ENCODE measurements at regions not wholly inside any gene's neighbourhood (a gene's known extent, or its start where the extent isn't known, plus 50 kb on each side); places are given as distances from the start of the nearest gene placed in this dataset.

DNA sequence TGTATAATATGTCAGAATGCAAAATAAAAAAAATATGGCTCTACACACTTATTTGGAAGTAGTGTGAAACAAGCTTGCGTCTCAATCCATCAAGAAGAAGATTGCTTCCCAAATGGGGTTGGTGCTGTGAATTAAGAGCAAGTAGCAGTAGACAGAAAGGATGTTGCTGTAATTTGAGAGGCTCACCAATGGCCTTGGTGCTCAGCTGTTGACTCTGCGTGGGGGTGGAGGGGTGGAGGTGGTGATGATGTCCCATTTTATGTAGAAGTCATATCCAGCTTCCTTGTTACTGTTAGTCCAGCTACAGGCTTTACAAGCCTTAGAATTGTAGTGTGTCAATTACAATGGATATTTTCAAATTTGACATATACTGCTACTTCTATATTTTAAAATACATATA, 223.4 kb upstream of the RND3 start:
- Mint-ChIP-seq H3K27me3 (no peaks in the 10 kb centered on the region), H3K9me3 (peaks cover 0 to 5% of the 10 kb centered on the region in 2 donors)
- ATAC-seq (replicated peaks): no peak

DNA sequence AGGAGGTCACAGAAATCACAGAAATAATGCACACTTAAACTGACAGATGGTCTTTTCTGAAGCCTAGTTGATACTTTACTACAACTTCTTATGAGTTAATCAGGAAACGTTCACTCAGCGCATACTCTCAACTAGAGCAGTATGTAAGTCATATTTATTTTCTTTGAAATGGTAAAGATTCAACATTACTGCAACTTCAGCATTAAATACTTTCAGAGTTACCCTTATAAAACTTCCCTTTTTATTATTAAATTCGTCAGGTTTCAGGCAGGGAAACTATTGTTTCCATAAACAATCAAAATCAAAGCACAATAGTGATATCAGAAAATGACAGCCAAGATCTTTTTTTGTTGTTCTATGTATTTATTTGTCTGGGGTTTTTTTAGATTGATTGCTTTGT, 222.6 kb upstream of the RND3 start:
- Mint-ChIP-seq H3K27me3 (no peaks in the 10 kb centered on the region), H3K27ac (no peak overlapping the region), H3K4me3 (no peak overlapping the region), H3K36me3 (no peaks in the 10 kb centered on the region), H3K4me1 (no peaks in the 10 kb centered on the region), H3K9me3 (peaks cover 0 to 5% of the 10 kb centered on the region in 2 donors)
- DNase-seq: no peak
- ATAC-seq (replicated peaks): no peak

More for the DNA sequence above, 223.4 kb upstream of the RND3 start:
- H3K4me3 Mint-ChIP-seq: no peak overlapping the region
- no peak for DNase-seq
- no peak overlapping the region for H3K27ac Mint-ChIP-seq
- H3K36me3 Mint-ChIP-seq: no peaks in the 10 kb centered on the region
- H3K4me1 Mint-ChIP-seq: no peaks in the 10 kb centered on the region

DNA sequence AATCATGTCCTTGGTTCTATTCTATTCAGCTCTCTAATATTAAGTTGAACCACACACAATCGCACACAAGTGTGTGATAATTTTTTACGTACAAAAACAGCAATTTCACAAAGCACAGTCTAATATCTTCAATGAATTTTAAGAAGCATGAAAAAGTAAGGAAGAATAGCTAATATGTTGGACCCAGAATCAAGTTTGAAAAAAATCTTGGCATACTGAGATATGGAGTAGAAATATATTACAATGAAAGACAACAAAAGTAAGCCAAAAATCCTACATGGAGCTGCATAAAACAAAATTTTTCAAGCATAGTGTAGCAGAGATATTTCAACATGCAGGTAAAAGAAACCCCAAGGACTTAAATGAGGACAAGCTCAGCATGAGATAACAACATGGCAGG, 219.1 kb upstream of the RND3 start:
- Mint-ChIP-seq H3K27ac (no peak overlapping the region), H3K4me1 (no peaks in the 10 kb centered on the region), H3K9me3 (peaks cover 0 to 2% of the 10 kb centered on the region in 2 donors), H3K27me3 (no peaks in the 10 kb centered on the region), H3K36me3 (no peaks in the 10 kb centered on the region), H3K4me3 (no peak overlapping the region)
- DNase-seq (no peak), ATAC-seq (replicated peaks) (no peak)

DNA sequence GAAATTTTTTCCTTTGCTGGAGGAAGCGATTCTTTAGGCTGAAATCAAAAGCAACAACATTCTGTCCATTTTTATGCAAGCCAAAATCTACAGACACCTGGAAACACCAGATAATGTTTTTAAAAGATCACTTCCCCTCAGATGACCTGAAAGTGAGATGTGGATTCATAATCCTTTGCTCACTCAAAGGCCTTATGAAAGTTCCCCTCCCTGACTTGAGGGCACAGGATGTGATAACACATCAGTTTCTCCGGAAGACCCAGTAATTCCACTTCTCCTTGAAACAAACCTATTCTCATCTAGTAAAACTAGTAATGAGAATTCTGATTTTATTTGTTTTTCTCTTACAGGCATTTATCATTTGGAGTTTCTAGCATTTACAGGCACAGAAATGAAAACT, 218.3 kb upstream of the RND3 start:
- Mint-ChIP-seq H3K36me3 (no peaks in the 10 kb centered on the region), H3K9me3 (peaks cover 0 to 2% of the 10 kb centered on the region in 2 donors), H3K27ac (no peak overlapping the region), H3K4me1 (no peaks in the 10 kb centered on the region), H3K4me3 (no peak overlapping the region), H3K27me3 (no peaks in the 10 kb centered on the region)
- ATAC-seq (replicated peaks) (no peak), DNase-seq (no peak)

DNA sequence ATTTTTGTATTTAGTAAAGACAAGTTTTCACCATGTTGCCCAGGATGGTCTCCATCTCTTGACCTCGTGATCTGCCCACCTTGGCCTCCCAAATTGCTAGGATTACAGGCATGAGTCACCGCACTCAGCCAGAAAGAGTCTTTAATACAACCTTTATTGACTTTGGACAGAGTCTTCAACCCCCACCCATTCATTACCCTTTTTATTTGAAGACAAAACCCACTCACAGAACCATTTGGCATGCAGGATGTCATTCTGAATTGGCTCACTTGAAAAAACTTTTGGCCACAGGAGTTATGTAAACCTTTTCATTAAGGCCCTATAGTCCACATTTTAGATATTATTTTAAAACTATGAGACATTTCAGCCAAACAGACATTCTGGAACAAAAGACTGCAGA, 217.9 kb upstream of the RND3 start:
- Mint-ChIP-seq H3K27me3 (no peaks in the 10 kb centered on the region), H3K36me3 (no peaks in the 10 kb centered on the region), H3K4me1 (no peaks in the 10 kb centered on the region), H3K27ac (no peak overlapping the region), H3K9me3 (peaks cover 0 to 2% of the 10 kb centered on the region in 2 donors), H3K4me3 (no peak overlapping the region)
- no peak for DNase-seq
- no peak for ATAC-seq (replicated peaks)

DNA sequence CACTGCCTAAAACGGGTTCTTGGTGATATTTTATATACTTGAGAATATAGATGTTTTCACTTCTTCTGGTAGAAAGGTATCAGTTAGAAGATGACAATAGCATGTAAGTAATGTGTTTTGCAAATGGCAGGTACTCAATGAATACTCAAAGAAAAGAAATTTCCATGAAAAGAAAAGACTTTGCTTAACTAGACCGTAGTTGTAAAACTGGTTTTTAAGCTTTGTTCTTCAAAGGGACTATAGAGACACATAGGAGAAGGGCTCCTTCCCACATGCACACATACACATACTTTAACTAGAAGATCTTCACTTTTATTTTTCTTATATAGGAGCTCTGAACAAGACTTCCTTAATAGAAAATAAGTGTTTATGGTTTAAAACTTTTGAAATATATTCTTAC, 215.3 kb upstream of the RND3 start:
- Mint-ChIP-seq H3K27me3 (no peaks in the 10 kb centered on the region), H3K9me3 (no peaks in the 10 kb centered on the region), H3K4me3 (no peak overlapping the region), H3K36me3 (no peaks in the 10 kb centered on the region), H3K4me1 (no peaks in the 10 kb centered on the region), H3K27ac (no peak overlapping the region)
- DNase-seq (no peak), ATAC-seq (replicated peaks) (no peak)

DNA sequence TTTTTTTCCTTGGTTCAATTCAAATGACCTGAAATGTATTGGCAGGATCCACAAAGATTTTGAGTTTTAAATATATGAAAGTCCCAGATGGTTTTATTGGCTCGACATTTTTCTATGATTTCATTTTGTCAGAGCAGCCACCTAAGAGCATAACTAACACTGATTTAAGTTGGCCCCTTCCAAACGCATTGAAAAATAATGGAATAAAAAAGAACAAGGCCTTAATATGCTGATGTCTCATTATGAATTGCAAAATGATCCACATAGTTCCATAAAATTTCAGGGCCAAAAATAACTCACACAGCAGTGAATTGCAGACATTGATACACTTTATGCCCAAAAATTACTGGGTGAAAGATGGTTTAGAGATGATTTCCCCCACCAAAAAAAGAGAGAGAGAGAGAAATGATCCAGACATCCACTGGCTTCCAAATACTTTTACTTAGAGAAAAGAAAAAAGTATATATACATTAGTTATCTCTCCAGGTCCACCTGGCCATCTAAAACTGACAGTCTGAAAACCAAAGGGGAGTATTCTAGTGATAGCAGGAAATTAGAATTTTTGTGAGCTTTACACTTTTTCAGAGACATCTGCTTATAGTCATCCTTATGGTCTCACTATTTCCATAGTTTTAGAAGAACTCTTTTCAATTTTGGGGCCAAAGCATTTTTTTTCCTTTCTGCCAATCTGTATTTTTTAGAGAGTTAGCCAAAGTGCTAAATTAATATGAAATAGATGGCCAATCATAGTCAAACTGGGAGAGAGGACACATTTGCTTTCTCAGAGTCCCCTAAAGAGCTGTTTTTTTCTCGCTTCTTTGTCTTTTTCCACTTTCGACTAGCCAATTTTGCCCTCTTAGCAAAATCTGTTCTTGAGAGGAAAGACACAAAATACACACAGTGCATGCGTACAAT, 213.5 kb upstream of the RND3 start:
- no peak overlapping the region for H3K27ac Mint-ChIP-seq
- H3K9me3 Mint-ChIP-seq: no peaks in the 10 kb centered on the region

DNA sequence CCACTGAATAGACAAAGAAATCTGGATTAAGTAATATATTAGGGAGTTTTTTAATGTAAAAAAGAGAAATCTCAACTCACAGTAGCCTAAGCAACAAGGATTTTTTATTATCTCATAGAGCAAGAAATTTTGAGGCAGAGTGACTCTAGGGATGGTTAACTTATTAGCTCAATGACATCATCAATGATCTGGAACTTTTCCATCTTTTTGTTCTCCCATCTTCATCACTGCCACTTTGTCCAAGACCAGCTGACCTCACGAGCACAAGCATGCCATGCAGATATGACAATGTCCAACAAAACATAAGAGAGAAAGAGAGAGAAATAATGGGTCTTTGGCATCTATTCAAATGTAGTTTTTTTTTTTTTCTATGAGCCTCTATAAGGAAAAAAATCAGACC, 211.8 kb upstream of the RND3 start:
- ATAC-seq (replicated peaks): no peak
- no peak overlapping the region for H3K4me3 Mint-ChIP-seq
- DNase-seq: no peak
- H3K9me3 Mint-ChIP-seq: no peaks in the 10 kb centered on the region
- H3K36me3 Mint-ChIP-seq: no peaks in the 10 kb centered on the region
- no peaks in the 10 kb centered on the region for H3K4me1 Mint-ChIP-seq
- no peak overlapping the region for H3K27ac Mint-ChIP-seq
- H3K27me3 Mint-ChIP-seq: no peaks in the 10 kb centered on the region

More for the DNA sequence above, 213.5 kb upstream of the RND3 start:
- H3K27me3 Mint-ChIP-seq: no peaks in the 10 kb centered on the region
- no peaks in the 10 kb centered on the region for H3K4me1 Mint-ChIP-seq
- H3K36me3 Mint-ChIP-seq: no peaks in the 10 kb centered on the region
- DNase-seq (no peak), ATAC-seq (replicated peaks) (no peak)
- no peak overlapping the region for H3K4me3 Mint-ChIP-seq

DNA sequence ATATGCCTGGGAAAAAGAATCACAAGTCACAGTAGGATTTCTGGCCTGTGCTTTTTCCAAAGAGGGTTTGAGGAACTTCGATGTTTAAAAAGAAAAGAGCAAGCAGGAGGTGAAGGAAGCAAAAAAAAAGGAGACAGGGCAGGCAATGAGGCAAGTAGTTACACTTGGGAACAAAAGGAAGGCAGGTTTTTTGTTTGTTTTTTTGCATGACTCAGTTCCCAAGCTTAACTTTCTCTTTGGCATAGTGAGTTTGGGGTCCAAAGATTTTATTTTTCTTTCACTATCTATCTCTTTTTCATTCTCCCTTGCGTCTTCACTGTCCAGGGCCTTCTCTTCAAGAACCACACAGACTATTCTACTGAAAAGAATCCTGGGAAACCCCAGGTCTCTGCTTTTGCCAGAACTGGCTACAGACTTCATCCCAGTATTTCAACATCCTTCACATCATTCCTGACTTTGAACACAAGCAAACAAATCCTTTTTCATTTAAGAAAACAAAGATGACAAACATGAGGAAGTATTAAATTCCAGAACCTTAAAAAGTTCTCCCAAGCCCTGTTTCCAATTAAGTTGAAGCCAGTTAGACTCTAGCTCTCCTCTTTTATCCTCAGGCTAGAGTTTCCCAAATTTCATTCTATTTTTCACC, 210.7 kb upstream of the RND3 start:
- no peaks in the 10 kb centered on the region for H3K36me3 Mint-ChIP-seq
- H3K9me3 Mint-ChIP-seq: peaks cover 1 to 3% of the 10 kb centered on the region in 2 donors
- no peak overlapping the region for H3K4me3 Mint-ChIP-seq
- DNase-seq (no peak), ATAC-seq (replicated peaks) (no peak)
- no peaks in the 10 kb centered on the region for H3K27me3 Mint-ChIP-seq
- no peak overlapping the region for H3K27ac Mint-ChIP-seq
- no peaks in the 10 kb centered on the region for H3K4me1 Mint-ChIP-seq

DNA sequence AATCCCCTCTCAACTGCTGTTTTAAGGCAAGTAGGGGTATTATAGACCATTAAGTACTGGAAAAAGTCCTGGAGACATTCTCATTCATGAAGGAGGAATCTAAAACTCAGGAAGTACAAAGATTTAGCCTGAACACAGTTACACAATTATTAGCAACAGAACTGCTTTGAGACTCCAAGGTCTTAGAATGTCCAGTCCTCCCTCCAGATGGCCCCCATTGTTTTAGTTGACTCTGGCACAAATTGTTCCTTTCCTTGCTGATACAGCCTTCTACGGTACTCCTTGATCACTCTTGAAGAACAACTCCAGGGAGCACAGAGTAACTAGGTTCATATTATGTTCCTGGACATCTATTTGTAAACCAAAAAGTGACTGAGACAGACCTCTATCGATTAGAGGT, 210.1 kb upstream of the RND3 start:
- no peak for ATAC-seq (replicated peaks)
- H3K4me3 Mint-ChIP-seq: no peak overlapping the region
- no peaks in the 10 kb centered on the region for H3K36me3 Mint-ChIP-seq
- H3K4me1 Mint-ChIP-seq: no peaks in the 10 kb centered on the region
- no peak for DNase-seq
- H3K9me3 Mint-ChIP-seq: peaks cover 1 to 4% of the 10 kb centered on the region in 2 donors
- no peaks in the 10 kb centered on the region for H3K27me3 Mint-ChIP-seq
- H3K27ac Mint-ChIP-seq: no peak overlapping the region

DNA sequence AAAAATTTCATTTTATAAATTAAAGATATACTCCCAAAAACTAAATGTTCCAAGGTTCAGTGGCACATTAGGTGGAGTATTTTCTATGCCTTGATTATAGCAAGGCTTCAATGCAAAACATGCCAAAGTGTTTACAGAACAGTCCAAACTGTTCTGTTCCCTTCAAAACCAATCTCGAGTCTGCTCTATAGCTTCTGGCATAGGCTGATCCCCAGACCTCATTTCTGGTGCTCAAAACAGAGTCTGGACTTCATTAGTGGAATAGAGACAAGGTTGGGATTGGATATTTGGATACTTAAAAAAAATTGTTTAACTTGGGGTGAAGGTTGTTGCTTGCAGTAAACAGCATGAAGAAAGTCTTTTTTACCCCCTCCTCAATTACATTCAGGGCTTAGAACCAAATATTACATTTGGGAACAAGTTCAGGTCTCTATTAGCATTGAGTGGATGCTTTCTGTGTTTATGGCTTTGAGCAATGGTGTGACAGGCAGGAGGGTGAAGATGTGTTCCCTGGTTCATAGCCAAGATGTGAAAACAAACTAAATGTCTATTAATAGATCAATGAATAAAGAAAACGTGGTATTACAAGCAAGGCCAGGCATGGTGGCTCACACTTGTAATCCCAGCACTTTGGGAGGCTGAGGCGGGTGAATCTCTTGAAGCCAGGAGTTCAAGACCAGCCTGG, 208.1 kb upstream of the RND3 start:
- DNase-seq: no peak
- H3K4me1 Mint-ChIP-seq: no peaks in the 10 kb centered on the region
- H3K27ac Mint-ChIP-seq: no peak overlapping the region
- H3K36me3 Mint-ChIP-seq: no peaks in the 10 kb centered on the region
- no peak for ATAC-seq (replicated peaks)
- H3K27me3 Mint-ChIP-seq: no peaks in the 10 kb centered on the region
- H3K4me3 Mint-ChIP-seq: no peak overlapping the region
- peaks cover 3 to 4% of the 10 kb centered on the region in 2 donors for H3K9me3 Mint-ChIP-seq

DNA sequence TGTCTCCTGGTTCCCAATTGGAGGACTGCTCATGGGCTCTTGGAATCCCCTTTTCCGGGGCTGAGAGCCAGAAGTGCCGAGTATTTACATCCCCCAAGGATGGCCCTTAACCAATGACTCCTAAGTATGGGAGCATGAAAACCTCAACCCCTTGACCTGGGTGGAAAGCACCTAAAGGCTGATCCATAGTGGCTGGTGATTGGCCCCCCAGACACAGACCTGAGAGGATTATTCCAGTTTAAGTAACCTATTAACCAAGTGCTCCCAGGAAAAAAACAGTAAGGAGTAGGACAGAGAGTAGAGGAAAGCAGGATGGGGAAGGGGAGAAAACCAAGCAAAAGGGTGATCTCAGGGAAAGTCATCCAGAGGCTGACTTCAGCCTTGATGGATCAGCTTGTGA, 206.1 kb upstream of the RND3 start:
- ATAC-seq (replicated peaks) (no peak), DNase-seq (no peak)
- no peaks in the 10 kb centered on the region for H3K36me3 Mint-ChIP-seq
- H3K9me3 Mint-ChIP-seq: peaks cover 3 to 4% of the 10 kb centered on the region in 2 donors
- no peaks in the 10 kb centered on the region for H3K4me1 Mint-ChIP-seq
- no peaks in the 10 kb centered on the region for H3K27me3 Mint-ChIP-seq
- H3K27ac Mint-ChIP-seq: no peak overlapping the region
- H3K4me3 Mint-ChIP-seq: no peak overlapping the region

DNA sequence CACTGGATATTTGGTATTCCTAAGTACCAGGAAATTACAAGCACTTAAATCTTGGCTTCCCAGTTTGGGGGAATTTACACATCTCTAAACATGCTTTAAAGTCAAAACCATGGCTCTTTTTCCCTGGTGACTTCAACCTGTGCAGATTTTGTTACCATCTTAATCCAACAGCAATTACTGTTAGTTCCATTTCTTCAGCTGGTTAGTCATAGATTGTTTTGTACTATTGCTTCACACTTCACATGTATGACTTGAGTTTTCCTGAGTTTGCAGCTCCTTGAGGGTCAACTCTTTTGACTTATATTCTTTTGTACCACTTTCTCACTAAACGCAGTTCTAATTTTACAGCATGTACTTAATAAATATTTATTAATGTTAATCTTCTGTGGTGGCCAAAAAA, 203.4 kb upstream of the RND3 start:
- no peaks in the 10 kb centered on the region for H3K27me3 Mint-ChIP-seq

DNA sequence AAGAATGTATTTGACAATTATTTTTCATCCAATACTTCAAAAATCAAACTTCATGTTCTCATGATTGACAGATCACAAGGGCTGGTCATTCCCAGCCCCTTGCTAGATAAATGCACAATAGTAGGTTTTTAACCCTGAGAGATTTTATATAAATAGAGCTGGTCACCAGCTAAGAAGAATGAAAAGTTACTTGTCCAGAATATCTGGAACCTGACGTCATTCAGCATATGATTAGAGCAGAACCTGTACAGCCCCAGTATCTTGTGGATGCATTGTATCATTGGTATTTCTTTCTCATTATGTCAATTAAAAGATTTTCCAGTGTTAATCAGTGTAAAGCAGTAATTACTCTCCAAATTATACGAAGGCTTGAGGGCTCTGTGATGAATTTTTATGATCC, 202.8 kb upstream of the RND3 start:
- no peaks in the 10 kb centered on the region for H3K4me1 Mint-ChIP-seq

More for the DNA sequence above, 203.4 kb upstream of the RND3 start:
- Mint-ChIP-seq H3K36me3 (no peaks in the 10 kb centered on the region), H3K9me3 (peaks cover 3 to 4% of the 10 kb centered on the region in 2 donors), H3K27ac (no peak overlapping the region), H3K4me1 (no peaks in the 10 kb centered on the region), H3K4me3 (no peak overlapping the region)
- DNase-seq (no peak), ATAC-seq (replicated peaks) (no peak)

More for the DNA sequence above, 202.8 kb upstream of the RND3 start:
- no peaks in the 10 kb centered on the region for H3K27me3 Mint-ChIP-seq
- no peak overlapping the region for H3K27ac Mint-ChIP-seq
- H3K9me3 Mint-ChIP-seq: peaks cover 3 to 9% of the 10 kb centered on the region in 2 donors
- H3K4me3 Mint-ChIP-seq: no peak overlapping the region
- DNase-seq (no peak), ATAC-seq (replicated peaks) (no peak)
- H3K36me3 Mint-ChIP-seq: no peaks in the 10 kb centered on the region
